Liver (tissue), 3 donors: ENCODE measurements at regions not wholly inside any gene's neighbourhood (a gene's known extent, or its start where the extent isn't known, plus 50 kb on each side); places are given as distances from the start of the nearest gene placed in this dataset.

Experiments
- CTCF ChIP-seq: fragments of 150-350 bp; IDR thresholded peaks from 2 replicates; pipeline ENCODE4 v1.5.1; 2017; ENCODE audit warnings: improper control_type of control experiment, low read depth, low read length; ENCODE audit not compliant: missing input control
- EGR1 ChIP-seq, 2 donors: IDR thresholded peaks; 2 replicates each; pipeline ENCODE4 v1.6.1; 2016 to 2018; ENCODE audit warnings: antibody characterized with exemption in 2 of 2, low read depth in 2 of 2
- FOXA1 ChIP-seq: IDR thresholded peaks from 2 replicates; pipeline ENCODE4 v1.6.1; 2016; ENCODE audit warnings: antibody characterized with exemption
- GABPA ChIP-seq, 2 donors: IDR thresholded peaks in 1 of 2; conservative IDR thresholded peaks in 1 of 2; 2 replicates each; pipeline ENCODE4 v1.6.1; 2016; ENCODE audit warnings: antibody characterized with exemption in 2 of 2, mild to moderate bottlenecking in 1 of 2, moderate library complexity in 1 of 2
- HNF4G ChIP-seq: IDR thresholded peaks from 2 replicates; pipeline ENCODE4 v1.6.1; 2016; ENCODE audit warnings: antibody characterized with exemption
- JUND ChIP-seq, 2 donors: IDR thresholded peaks; 2 replicates each; pipeline ENCODE4 v1.6.1; 2016; ENCODE audit warnings: antibody characterized with exemption in 2 of 2
- RAD21 ChIP-seq, 2 donors: IDR thresholded peaks; 2 replicates each; pipeline ENCODE4 v1.6.1; 2016; ENCODE audit warnings: antibody characterized with exemption in 2 of 2, mild to moderate bottlenecking in 2 of 2
- RXRA ChIP-seq, 2 donors: IDR thresholded peaks; 2 replicates each; pipeline ENCODE4 v1.6.1; 2017 to 2018; ENCODE audit warnings: antibody characterized with exemption in 2 of 2, mild to moderate bottlenecking in 1 of 2
- TAF1 ChIP-seq: conservative IDR thresholded peaks from 2 replicates; pipeline ENCODE4 v1.6.1; 2016; ENCODE audit warnings: antibody characterized with exemption, mild to moderate bottlenecking
- TF ChIP-seq, protein P1 (sequence below): IDR thresholded peaks from 2 replicates; pipeline ENCODE4 v1.6.1; 2016; ENCODE audit warnings: antibody characterized with exemption
- donor health status: healthy.
- donor health status: healthy.

DNA sequence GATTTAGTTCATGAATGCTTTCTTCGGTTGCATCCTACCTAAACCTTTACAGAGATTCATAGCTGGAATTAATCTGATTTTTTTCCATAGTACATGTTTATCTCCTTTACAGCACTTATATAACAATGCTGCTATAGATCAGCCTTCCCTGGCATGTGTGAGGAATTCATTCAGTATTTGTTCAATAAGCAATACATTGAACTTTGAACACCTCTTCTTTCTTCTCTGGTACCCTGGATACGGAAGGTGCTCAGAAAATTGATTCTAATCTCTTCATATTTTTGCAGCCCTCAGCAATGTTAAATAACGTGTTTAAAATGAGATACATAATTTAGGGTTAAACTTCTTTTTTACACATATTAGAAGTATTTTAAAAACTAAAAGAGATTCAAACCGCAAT lies 467.4 kb downstream of the TRIML1 start:
- no peak for TF ChIP-seq TAF1
- no peak for TF ChIP-seq CTCF
- no peak for TF ChIP-seq JUND (IDR thresholded peaks at IDR 0.05)
- TF ChIP-seq RAD21 (IDR thresholded peaks at IDR 0.05): no peak
- TF ChIP-seq HNF4G: no peak
- TF ChIP-seq, protein P1, sequence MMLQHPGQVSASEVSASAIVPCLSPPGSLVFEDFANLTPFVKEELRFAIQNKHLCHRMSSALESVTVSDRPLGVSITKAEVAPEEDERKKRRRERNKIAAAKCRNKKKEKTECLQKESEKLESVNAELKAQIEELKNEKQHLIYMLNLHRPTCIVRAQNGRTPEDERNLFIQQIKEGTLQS: no peak
- TF ChIP-seq GABPA (IDR thresholded peaks at IDR 0.05 in 1 of 2, conservative IDR thresholded peaks at IDR 0.05 in 1 of 2): no peak
- TF ChIP-seq FOXA1: no peak
- no peak for TF ChIP-seq EGR1 (IDR thresholded peaks at IDR 0.05; ENCODE audit: low read depth in 2 of 2)
- no peak for TF ChIP-seq RXRA (IDR thresholded peaks at IDR 0.05)
